ENCODE measurements at regions not wholly inside any gene's neighbourhood (a gene's known extent, or its start where the extent isn't known, plus 50 kb on each side); places are given as distances from the start of the nearest gene placed in this dataset.

DNA sequence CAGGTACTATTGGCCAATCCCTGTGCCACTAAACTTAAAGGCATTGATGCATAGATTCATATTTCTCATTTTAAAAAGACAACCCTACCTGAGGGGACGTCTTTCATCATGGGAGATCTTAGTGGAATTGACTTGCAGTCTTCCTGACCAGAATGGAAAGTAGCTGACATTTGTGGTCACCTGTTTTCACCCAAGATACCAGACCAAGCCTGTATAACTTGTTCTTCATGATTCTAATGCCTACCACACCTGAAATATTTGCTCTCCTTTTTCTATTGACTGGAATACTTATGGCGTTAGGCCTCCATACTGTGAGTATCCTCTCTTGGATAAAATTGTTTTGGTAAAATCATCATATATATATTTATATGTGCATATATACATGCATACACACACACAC lies 54.7 kb upstream of the XCR1 start:
- Histone ChIP-seq H3K4me2 (ENCODE audit: low read depth, low read length) (no peak overlapping the region), H3K27me3 (ENCODE audit: control insufficient read depth, insufficient read depth, low read length) (peaks cover 4% of the 10 kb centered on the region), H2AK5ac (ENCODE audit: low read depth, low read length) (no peak overlapping the region), H4K8ac (ENCODE audit: low read depth in 2 of 2, low read length in 2 of 2) (no peak overlapping the region), H3K23ac (ENCODE audit: low read depth, low read length) (no peak overlapping the region), H4K20me1 (ENCODE audit: insufficient read depth, low read length) (no peaks in the 10 kb centered on the region), H3K4me1 (ENCODE audit: control insufficient read depth, insufficient read depth, low read length) (no peaks in the 10 kb centered on the region), H3K4ac (ENCODE audit: low read depth, low read length) (no peak overlapping the region), H2BK15ac (ENCODE audit: low read depth, low read length) (no peak overlapping the region), H3K9ac (ENCODE audit: low read depth, low read length) (no peak overlapping the region), H3K36me3 (ENCODE audit: control insufficient read depth, insufficient read depth, low read length) (no peaks in the 10 kb centered on the region), H3K56ac (ENCODE audit: extremely low read depth, insufficient read depth, low read length) (no peak overlapping the region), H4K5ac (ENCODE audit: low read depth, low read length) (no peak overlapping the region), H3K14ac (replicated peaks; ENCODE audit: low read depth, low read length) (no peak overlapping the region), H3K79me1 (ENCODE audit: low read depth in 1 of 2, low read length in 2 of 2) (no peaks in the 10 kb centered on the region), H2BK20ac (ENCODE audit: low read depth, low read length) (no peak overlapping the region), H2BK5ac (ENCODE audit: low read depth, low read length, poor library complexity, severe bottlenecking) (no peak overlapping the region), H3K9me3 (ENCODE audit: control insufficient read depth, insufficient read depth, low read length) (no peaks in the 10 kb centered on the region), H3K4me3 (ENCODE audit: insufficient read depth, low read depth, low read length) (no peak overlapping the region), H4K91ac (ENCODE audit: insufficient read depth, low read depth, low read length) (no peak overlapping the region), H2AFZ (replicated peaks; ENCODE audit: low read length, poor library complexity) (no peak overlapping the region), H3K27ac (ENCODE audit: insufficient read depth, low read length) (no peak overlapping the region), H2AK9ac (replicated peaks; ENCODE audit: low read depth, low read length, poor library complexity) (no peak overlapping the region), H3K9me1 (ENCODE audit: insufficient read depth, low read length) (no peaks in the 10 kb centered on the region), H2BK120ac (ENCODE audit: low read depth, low read length) (no peak overlapping the region), H3K18ac (ENCODE audit: low read depth, low read length) (no peak overlapping the region)
- WGBS, 2 experiments (ENCODE audit: extremely low coverage in 2 of 2, insufficient read length in 1 of 2), result no CpG with 5 or more reads among the region's 2 CpGs
- in situ Hi-C loops (cut with MboI; ENCODE audit: low sequenced_read_pairs), result loop anchor here (10.0 to 25.0 kb wide), 2 partner anchors 293 to 1045 kb away; partner anchors contain the start of genes CCR5 and CLEC3B
- DNase-seq (no peak), ATAC-seq (ENCODE audit: low read depth) (no peak)
- intact Hi-C loops (cut with micrococcal nuclease), result loop anchor here (5.0 kb wide), 1 partner anchor 1045 kb away; no protein-coding TSS in a partner anchor
- no TSS peak for BruUV-seq (replicated peaks)
- no peak for TF ChIP-seq CHD1 (IDR thresholded peaks at IDR 0.05; ENCODE audit: low read depth, low read length)
- dilution Hi-C loops (cut with HindIII; ENCODE audit: low sequenced_read_pairs, unreplicated experiment), result no loop called here
- ChIA-PET CTCF (interaction anchor here (0.9 to 6.8 kb wide), 3 partner anchors 9 to 290 kb away, joined by 3 to 84 read pairs (median 8); partner anchors contain the start of gene CCR5), POLR2A (ENCODE audit: unreplicated experiment) (no interaction called here)

Measured in IMR-90 (cell line).